IgD-negative memory B cell (primary cell): ENCODE measurements at regions not wholly inside any gene's neighbourhood (a gene's known extent, or its start where the extent isn't known, plus 50 kb on each side); places are given as distances from the start of the nearest gene placed in this dataset.
"Not testable (repeated sequence)": the region's sequence is repeated elsewhere in the genome, so short reads cannot be mapped to it uniquely, and the experiment has no call there.

ENCODE experiments used
- H3K27ac Mint-ChIP-seq, 3 donors: one replicate each; pipeline ENCODE4 v1.8.0; 2020 to 2022; ENCODE audit warnings: mild to moderate bottlenecking in 3 of 3, mixed read lengths in 3 of 3, moderate library complexity in 1 of 3
- H3K27me3 Mint-ChIP-seq: one replicate; pipeline ENCODE4 v1.8.0; 2021; ENCODE audit warnings: mixed read lengths
- H3K36me3 Mint-ChIP-seq: one replicate; pipeline ENCODE4 v1.8.0; 2020; ENCODE audit warnings: mild to moderate bottlenecking, mixed read lengths
- H3K4me1 Mint-ChIP-seq, 3 donors: one replicate each; pipeline ENCODE4 v1.8.0; 2020 to 2022; ENCODE audit warnings: mixed read lengths in 3 of 3, mild to moderate bottlenecking in 1 of 3
- H3K4me3 Mint-ChIP-seq, 4 donors: one replicate each; pipeline ENCODE4 v1.8.0; 2020 to 2022; ENCODE audit warnings: mild to moderate bottlenecking in 4 of 4, mixed read lengths in 4 of 4, moderate library complexity in 3 of 4
- H3K9me3 Mint-ChIP-seq, 3 donors: one replicate each; pipeline ENCODE4 v1.8.0; 2020 to 2021; ENCODE audit warnings: mixed read lengths in 3 of 3, mild to moderate bottlenecking in 1 of 3

GRCh38 chr5:89546657-89547056 lies 663.7 kb upstream of the MEF2C start:
- Mint-ChIP-seq H3K9me3 (no peaks in the 10 kb centered on the region), H3K4me3 (no peak overlapping the region), H3K36me3 (no peaks in the 10 kb centered on the region), H3K4me1 (peaks cover 0 to 5% (median 3%) of the 10 kb centered on the region in 3 donors), H3K27ac (no peak overlapping the region), H3K27me3 (no peaks in the 10 kb centered on the region)

- H3K27me3 Mint-ChIP-seq = no peaks in the 10 kb centered on the region
- H3K27ac Mint-ChIP-seq = no peak overlapping the region
- H3K4me3 Mint-ChIP-seq = no peak overlapping the region
- H3K36me3 Mint-ChIP-seq = no peaks in the 10 kb centered on the region
- H3K4me1 Mint-ChIP-seq = peaks cover 0 to 5% (median 3%) of the 10 kb centered on the region in 3 donors
- H3K9me3 Mint-ChIP-seq = no peaks in the 10 kb centered on the region
Measured at GRCh38 chr5:89545626-89546025, 662.6 kb upstream of the MEF2C start.

DNA sequence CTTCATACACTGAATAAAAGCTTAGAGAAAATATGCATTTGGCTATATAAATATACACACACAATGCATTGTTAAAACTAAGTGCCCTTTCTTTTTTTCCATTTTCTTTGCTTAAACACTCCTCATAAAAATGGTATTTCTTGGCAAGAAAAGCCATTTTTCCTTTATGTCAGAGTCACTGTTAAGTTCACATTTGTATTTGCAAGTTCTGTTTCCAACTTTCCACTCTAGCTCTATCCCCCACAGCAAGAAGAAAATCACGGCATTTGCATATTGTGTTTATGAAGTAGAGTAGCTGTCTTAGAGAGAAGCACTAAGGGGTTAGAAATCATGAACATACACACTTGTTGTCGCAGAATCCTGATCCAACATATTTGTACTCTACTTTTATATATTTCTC lies 662.1 kb upstream of the MEF2C start:
- H3K4me3 Mint-ChIP-seq = peak overlapping the region in 1 of 4 donors; percentile 23
- no peaks in the 10 kb centered on the region for H3K27me3 Mint-ChIP-seq
- peaks cover 0 to 5% (median 3%) of the 10 kb centered on the region in 3 donors for H3K4me1 Mint-ChIP-seq
- H3K9me3 Mint-ChIP-seq = no peaks in the 10 kb centered on the region
- no peaks in the 10 kb centered on the region for H3K36me3 Mint-ChIP-seq
- H3K27ac Mint-ChIP-seq = no peak overlapping the region

DNA sequence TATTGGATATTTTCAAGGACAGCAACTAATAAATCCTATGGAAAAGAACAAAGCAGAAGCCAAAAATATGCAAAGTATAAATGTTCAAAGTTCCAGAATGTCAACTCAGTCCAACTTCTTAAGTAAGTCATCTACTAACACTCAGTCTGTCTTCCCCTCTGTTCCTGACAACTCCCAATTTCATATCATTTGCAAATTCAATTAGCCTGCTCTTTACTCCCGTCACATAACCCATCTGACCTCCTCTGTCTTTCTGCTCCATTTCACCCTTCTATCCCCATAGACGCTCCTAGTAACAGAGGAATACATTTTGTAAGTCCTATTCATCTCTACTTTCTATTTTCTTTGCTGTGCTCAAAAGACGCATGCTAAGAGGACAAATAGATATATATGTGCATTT lies 659.8 kb upstream of the MEF2C start:
- no peak overlapping the region for H3K27ac Mint-ChIP-seq
- peaks cover 3% of the 10 kb centered on the region for H3K27me3 Mint-ChIP-seq
- no peak overlapping the region for H3K4me3 Mint-ChIP-seq
- no peaks in the 10 kb centered on the region for H3K36me3 Mint-ChIP-seq
- peaks cover 0 to 5% (median 1%) of the 10 kb centered on the region in 3 donors for H3K4me1 Mint-ChIP-seq
- no peaks in the 10 kb centered on the region for H3K9me3 Mint-ChIP-seq

GRCh38 chr5:89537800-89538199 lies 654.8 kb upstream of the MEF2C start:
- Mint-ChIP-seq H3K27me3 (peaks cover 3% of the 10 kb centered on the region), H3K4me1 (peaks cover 0 to 1% (median 0%) of the 10 kb centered on the region in 3 donors), H3K27ac (no peak overlapping the region), H3K4me3 (no peak overlapping the region), H3K36me3 (no peaks in the 10 kb centered on the region), H3K9me3 (no peaks in the 10 kb centered on the region)

DNA sequence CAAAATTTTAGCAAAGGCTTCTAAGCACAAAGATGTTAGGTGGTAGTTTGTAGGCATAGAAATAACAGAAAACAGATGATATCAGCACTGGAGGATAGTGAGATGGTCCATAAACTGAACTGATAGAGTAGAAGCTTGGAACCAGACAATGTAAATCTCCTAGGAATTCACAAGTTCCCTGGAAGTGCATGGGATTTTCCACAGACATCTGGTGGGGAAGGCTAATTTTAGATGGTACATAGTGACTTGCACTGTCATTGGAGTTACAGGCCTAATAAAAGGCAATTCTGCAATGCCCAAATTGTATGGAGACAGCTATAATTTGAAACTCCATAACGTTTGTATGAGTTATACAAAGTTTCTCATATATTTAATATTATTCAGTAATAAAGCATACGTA lies 653.0 kb upstream of the MEF2C start:
- Mint-ChIP-seq H3K9me3 (no peaks in the 10 kb centered on the region), H3K36me3 (no peaks in the 10 kb centered on the region), H3K4me3 (no peak overlapping the region), H3K27me3 (peaks cover 3% of the 10 kb centered on the region), H3K27ac (no peak overlapping the region), H3K4me1 (peaks cover 0 to 1% (median 0%) of the 10 kb centered on the region in 3 donors)

DNA sequence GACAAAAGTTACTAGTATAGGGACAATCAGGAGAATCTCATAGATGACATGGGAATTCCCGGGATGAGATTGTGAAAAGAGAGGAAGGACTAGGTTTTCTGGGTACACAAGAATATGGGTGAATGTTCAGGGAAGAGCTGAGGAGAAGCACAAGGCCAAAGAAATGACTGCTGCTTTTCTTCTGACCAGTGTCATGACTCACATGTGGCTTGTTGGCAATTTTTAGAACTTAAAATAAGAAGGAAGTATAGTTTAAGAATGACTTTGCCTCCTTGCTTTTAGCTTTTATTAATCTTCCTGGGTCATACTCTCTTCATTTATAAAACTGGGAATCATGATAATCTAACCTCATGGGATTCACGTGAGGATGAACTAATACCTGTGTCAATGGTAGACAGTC lies 652.4 kb upstream of the MEF2C start:
- no peaks in the 10 kb centered on the region for H3K9me3 Mint-ChIP-seq
- H3K4me1 Mint-ChIP-seq = peaks cover 0 to 1% (median 0%) of the 10 kb centered on the region in 3 donors
- no peak overlapping the region for H3K4me3 Mint-ChIP-seq
- no peaks in the 10 kb centered on the region for H3K36me3 Mint-ChIP-seq
- H3K27me3 Mint-ChIP-seq = peaks cover 3% of the 10 kb centered on the region
- H3K27ac Mint-ChIP-seq = no peak overlapping the region

DNA sequence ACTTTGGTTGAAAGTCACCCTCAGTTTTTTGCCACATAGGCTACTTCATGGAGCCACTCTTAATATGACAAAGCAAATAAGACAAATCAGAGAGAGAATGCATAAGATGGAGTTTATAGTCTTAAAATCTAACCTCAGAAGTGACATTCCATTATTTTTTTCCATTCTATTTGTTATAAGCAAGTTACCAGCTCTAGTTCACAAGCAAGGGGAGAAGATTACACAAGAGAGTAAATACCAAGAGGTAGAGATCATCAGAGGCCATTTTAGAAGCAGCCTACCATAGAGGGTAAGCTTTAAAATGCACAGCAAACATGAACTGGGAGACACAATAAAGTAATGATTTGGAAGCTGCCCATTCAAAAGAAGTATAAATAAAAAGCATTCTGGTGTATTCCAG lies 651.3 kb upstream of the MEF2C start:
- no peak overlapping the region for H3K27ac Mint-ChIP-seq
- H3K4me3 Mint-ChIP-seq = no peak overlapping the region
- H3K27me3 Mint-ChIP-seq = peaks cover 3% of the 10 kb centered on the region
- peaks cover under 1% of the 10 kb centered on the region for H3K36me3 Mint-ChIP-seq
- H3K9me3 Mint-ChIP-seq = no peaks in the 10 kb centered on the region
- peaks cover 0 to 1% (median 0%) of the 10 kb centered on the region in 3 donors for H3K4me1 Mint-ChIP-seq

GRCh38 chr5:89524785-89525184 lies 641.8 kb upstream of the MEF2C start:
- H3K27ac Mint-ChIP-seq = no peak overlapping the region
- peaks cover 1 to 3% (median 2%) of the 10 kb centered on the region in 3 donors for H3K4me1 Mint-ChIP-seq
- H3K36me3 Mint-ChIP-seq = peaks cover 1% of the 10 kb centered on the region
- H3K27me3 Mint-ChIP-seq = no peaks in the 10 kb centered on the region
- H3K9me3 Mint-ChIP-seq = peaks cover 0 to 13% (median 4%) of the 10 kb centered on the region in 3 donors
- no peak overlapping the region for H3K4me3 Mint-ChIP-seq

GRCh38 chr5:89523867-89524266 lies 640.9 kb upstream of the MEF2C start:
- not testable (repeated sequence) for H3K27me3 Mint-ChIP-seq, H3K36me3 Mint-ChIP-seq, H3K4me1 Mint-ChIP-seq, H3K4me3 Mint-ChIP-seq, H3K27ac Mint-ChIP-seq
- peaks cover 0 to 13% (median 8%) of the 10 kb centered on the region in 3 donors for H3K9me3 Mint-ChIP-seq

- Mint-ChIP-seq H3K9me3 (peaks cover 0 to 13% (median 8%) of the 10 kb centered on the region in 3 donors), H3K27me3 (no peaks in the 10 kb centered on the region), H3K27ac (no peak overlapping the region), H3K4me1 (peaks cover 0 to 2% (median 1%) of the 10 kb centered on the region in 3 donors), H3K4me3 (no peak overlapping the region), H3K36me3 (no peaks in the 10 kb centered on the region)
Measured at GRCh38 chr5:89520771-89521170, 637.8 kb upstream of the MEF2C start.

- Mint-ChIP-seq H3K27ac (no peak overlapping the region), H3K4me1 (no peaks in the 10 kb centered on the region)
Measured at GRCh38 chr5:89513299-89514044, 630.5 kb upstream of the MEF2C start.

DNA sequence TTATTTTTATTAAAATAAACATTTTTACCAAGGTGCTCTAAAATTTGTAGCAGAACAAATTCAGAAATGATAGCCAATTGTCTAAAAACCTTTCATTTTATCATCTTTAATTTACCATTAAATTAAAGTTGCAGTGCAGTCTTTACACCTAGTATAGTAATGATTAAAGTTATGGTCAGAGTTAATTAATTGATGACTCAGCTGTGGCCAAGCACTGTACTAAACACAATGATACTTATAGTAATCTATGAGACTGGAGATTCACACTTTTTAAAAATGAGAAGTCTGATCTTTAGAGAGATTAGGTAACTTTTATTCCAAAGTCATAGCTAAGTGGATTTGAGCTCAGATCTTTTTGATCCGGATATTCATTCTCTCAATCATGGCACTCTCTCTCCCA lies 621.1 kb upstream of the MEF2C start:
- Mint-ChIP-seq H3K9me3 (peaks cover 0 to 4% (median 2%) of the 10 kb centered on the region in 3 donors), H3K36me3 (no peaks in the 10 kb centered on the region), H3K27ac (no peak overlapping the region), H3K4me1 (no peaks in the 10 kb centered on the region), H3K27me3 (no peaks in the 10 kb centered on the region), H3K4me3 (no peak overlapping the region)

More at GRCh38 chr5:89513299-89514044, 630.5 kb upstream of the MEF2C start:
- H3K27me3 Mint-ChIP-seq = no peaks in the 10 kb centered on the region
- no peak overlapping the region for H3K4me3 Mint-ChIP-seq
- H3K9me3 Mint-ChIP-seq = peaks cover 0 to 2% (median under 1%) of the 10 kb centered on the region in 3 donors
- H3K36me3 Mint-ChIP-seq = no peaks in the 10 kb centered on the region

DNA sequence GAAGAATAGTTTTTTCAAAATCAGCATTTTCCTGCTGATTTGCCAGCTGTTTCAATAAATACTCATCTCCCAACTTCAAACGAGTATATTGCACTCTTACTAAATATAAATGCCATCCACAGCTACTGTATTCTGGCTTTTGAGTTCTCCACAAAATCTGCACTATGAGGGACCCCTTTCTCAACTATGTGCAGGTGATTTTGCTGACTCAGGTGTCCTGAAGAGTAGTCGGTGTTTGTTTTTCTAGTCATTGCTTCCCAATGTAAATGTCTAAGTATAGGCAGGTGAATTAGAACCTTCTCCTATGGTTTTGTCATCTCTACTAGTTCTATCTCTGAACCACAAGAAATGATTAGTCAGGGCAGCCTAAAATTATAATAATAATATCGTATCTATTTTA lies 616.8 kb upstream of the MEF2C start:
- no peaks in the 10 kb centered on the region for H3K4me1 Mint-ChIP-seq
- H3K36me3 Mint-ChIP-seq = no peaks in the 10 kb centered on the region
- H3K9me3 Mint-ChIP-seq = no peaks in the 10 kb centered on the region
- H3K27ac Mint-ChIP-seq = no peak overlapping the region
- H3K27me3 Mint-ChIP-seq = no peaks in the 10 kb centered on the region
- H3K4me3 Mint-ChIP-seq = no peak overlapping the region

DNA sequence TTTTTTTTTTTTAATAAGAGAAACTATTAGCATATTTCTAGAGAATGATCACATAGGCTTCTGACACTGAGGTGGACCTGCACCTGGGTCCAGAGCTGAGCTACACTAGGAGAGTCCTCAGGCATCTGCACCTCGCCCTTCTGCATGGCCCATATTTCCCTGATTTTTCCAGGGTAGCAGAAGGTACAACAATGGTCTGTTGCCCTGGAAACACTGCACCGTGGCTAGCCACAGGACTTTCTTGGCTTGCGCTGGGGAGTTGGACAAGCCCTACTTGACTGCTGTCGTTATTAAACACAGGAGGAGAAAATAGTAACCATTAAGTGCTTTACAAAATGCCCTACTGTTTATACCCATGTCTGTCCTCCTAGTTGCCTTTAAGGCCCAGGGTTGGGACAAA lies 615.7 kb upstream of the MEF2C start:
- H3K36me3 Mint-ChIP-seq = no peaks in the 10 kb centered on the region
- H3K4me1 Mint-ChIP-seq = no peaks in the 10 kb centered on the region
- H3K27me3 Mint-ChIP-seq = no peaks in the 10 kb centered on the region
- no peaks in the 10 kb centered on the region for H3K9me3 Mint-ChIP-seq
- peak overlapping the region in 1 of 3 donors; percentile 29 for H3K27ac Mint-ChIP-seq
- no peak overlapping the region for H3K4me3 Mint-ChIP-seq

DNA sequence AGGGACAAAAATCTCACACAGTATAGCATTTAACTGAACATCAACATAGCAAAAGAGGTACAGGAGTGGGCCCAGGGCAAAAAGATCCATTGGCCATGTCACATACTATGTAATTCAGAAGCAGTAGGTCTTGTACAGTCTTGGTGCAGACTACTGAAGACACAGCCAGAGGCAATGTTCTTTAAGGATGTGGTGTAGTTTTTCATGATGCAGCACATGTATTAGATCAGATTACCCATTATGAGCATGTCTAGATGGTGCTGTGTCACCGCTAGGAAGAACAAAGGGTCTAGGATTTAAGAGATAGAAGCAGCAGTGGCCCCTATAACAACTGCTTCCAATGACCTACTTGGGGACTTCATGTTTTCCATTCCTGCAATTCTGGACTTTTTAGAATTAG lies 610.4 kb upstream of the MEF2C start:
- H3K4me3 Mint-ChIP-seq = no peak overlapping the region
- H3K27ac Mint-ChIP-seq = no peak overlapping the region
- no peaks in the 10 kb centered on the region for H3K4me1 Mint-ChIP-seq
- peaks cover 3% of the 10 kb centered on the region for H3K36me3 Mint-ChIP-seq
- H3K27me3 Mint-ChIP-seq = no peaks in the 10 kb centered on the region
- H3K9me3 Mint-ChIP-seq = peaks cover 0 to 2% (median 2%) of the 10 kb centered on the region in 3 donors
